ENCODE measurements at regions not wholly inside any gene's neighbourhood (a gene's known extent, or its start where the extent isn't known, plus 50 kb on each side); places are given as distances from the start of the nearest gene placed in this dataset.

- no peaks in the 10 kb centered on the region for H3K36me3 Mint-ChIP-seq (ENCODE audit: unreplicated experiment)
- no peak overlapping the region for H3K4me3 Mint-ChIP-seq (ENCODE audit: unreplicated experiment)
- no peak for TF ChIP-seq CTCF (IDR thresholded peaks at IDR 0.05)
- no peak overlapping the region for H3K27ac Mint-ChIP-seq (ENCODE audit: unreplicated experiment)
- no peaks in the 10 kb centered on the region for H3K27me3 Mint-ChIP-seq (ENCODE audit: unreplicated experiment)
- H3K9me3 Mint-ChIP-seq (ENCODE audit: unreplicated experiment): no peaks in the 10 kb centered on the region
- DNase-seq (ENCODE audit: extremely low spot score, unreplicated experiment): no peak
- H3K4me1 Mint-ChIP-seq (ENCODE audit: unreplicated experiment): no peaks in the 10 kb centered on the region
These were observed 356.5 kb upstream of the CDH4 start for GRCh38 chr20:60895363-60896079.

- H3K27ac Mint-ChIP-seq (ENCODE audit: unreplicated experiment): no peak overlapping the region
- H3K27me3 Mint-ChIP-seq (ENCODE audit: unreplicated experiment): no peaks in the 10 kb centered on the region
- peaks cover 7% of the 10 kb centered on the region for H3K9me3 Mint-ChIP-seq (ENCODE audit: unreplicated experiment)
- no peak for DNase-seq (ENCODE audit: extremely low spot score, unreplicated experiment)
- TF ChIP-seq CTCF (IDR thresholded peaks at IDR 0.05): no peak
- no peaks in the 10 kb centered on the region for H3K36me3 Mint-ChIP-seq (ENCODE audit: unreplicated experiment)
- no peaks in the 10 kb centered on the region for H3K4me1 Mint-ChIP-seq (ENCODE audit: unreplicated experiment)
- H3K4me3 Mint-ChIP-seq (ENCODE audit: unreplicated experiment): no peak overlapping the region
These were observed 354.1 kb upstream of the CDH4 start for GRCh38 chr20:60897976-60898375.

GRCh38 chr20:60899320-60899719 is 352.7 kb upstream of the CDH4 start:
- Mint-ChIP-seq H3K9me3 (ENCODE audit: unreplicated experiment) (peaks cover 7% of the 10 kb centered on the region), H3K4me1 (ENCODE audit: unreplicated experiment) (no peaks in the 10 kb centered on the region), H3K36me3 (ENCODE audit: unreplicated experiment) (no peaks in the 10 kb centered on the region), H3K27me3 (ENCODE audit: unreplicated experiment) (no peaks in the 10 kb centered on the region), H3K4me3 (ENCODE audit: unreplicated experiment) (no peak overlapping the region), H3K27ac (ENCODE audit: unreplicated experiment) (no peak overlapping the region)
- no peak for TF ChIP-seq CTCF (IDR thresholded peaks at IDR 0.05)
- DNase-seq (ENCODE audit: extremely low spot score, unreplicated experiment): no peak

- Mint-ChIP-seq H3K36me3 (ENCODE audit: unreplicated experiment) (no peaks in the 10 kb centered on the region), H3K27ac (ENCODE audit: unreplicated experiment) (no peak overlapping the region), H3K4me1 (ENCODE audit: unreplicated experiment) (no peaks in the 10 kb centered on the region), H3K27me3 (ENCODE audit: unreplicated experiment) (no peaks in the 10 kb centered on the region), H3K9me3 (ENCODE audit: unreplicated experiment) (peaks cover 7% of the 10 kb centered on the region), H3K4me3 (ENCODE audit: unreplicated experiment) (no peak overlapping the region)
- no peak for TF ChIP-seq CTCF (IDR thresholded peaks at IDR 0.05)
- DNase-seq (ENCODE audit: extremely low spot score, unreplicated experiment): no peak
These were observed 351.4 kb upstream of the CDH4 start for GRCh38 chr20:60900618-60901017.

GRCh38 chr20:60901831-60902230 is 350.2 kb upstream of the CDH4 start:
- H3K4me3 Mint-ChIP-seq (ENCODE audit: unreplicated experiment): no peak overlapping the region
- no peak for DNase-seq (ENCODE audit: extremely low spot score, unreplicated experiment)
- no peaks in the 10 kb centered on the region for H3K36me3 Mint-ChIP-seq (ENCODE audit: unreplicated experiment)
- no peaks in the 10 kb centered on the region for H3K4me1 Mint-ChIP-seq (ENCODE audit: unreplicated experiment)
- no peak for TF ChIP-seq CTCF (IDR thresholded peaks at IDR 0.05)
- no peak overlapping the region for H3K27ac Mint-ChIP-seq (ENCODE audit: unreplicated experiment)
- H3K9me3 Mint-ChIP-seq (ENCODE audit: unreplicated experiment): peaks cover 7% of the 10 kb centered on the region
- no peaks in the 10 kb centered on the region for H3K27me3 Mint-ChIP-seq (ENCODE audit: unreplicated experiment)
